Activated T-cell treated with anti-CD3 and anti-CD28 coated beads for 48 hours (primary cell): ENCODE measurements at regions not wholly inside any gene's neighbourhood (a gene's known extent, or its start where the extent isn't known, plus 50 kb on each side); places are given as distances from the start of the nearest gene placed in this dataset.
"Not testable (repeated sequence)": the region's sequence is repeated elsewhere in the genome, so short reads cannot be mapped to it uniquely, and the experiment has no call there.

Source experiments
- DNase-seq: peaks from one replicate; pipeline ENCODE4 v3.0.0-alpha.2; 2020; ENCODE audit warnings: low read depth

DNA sequence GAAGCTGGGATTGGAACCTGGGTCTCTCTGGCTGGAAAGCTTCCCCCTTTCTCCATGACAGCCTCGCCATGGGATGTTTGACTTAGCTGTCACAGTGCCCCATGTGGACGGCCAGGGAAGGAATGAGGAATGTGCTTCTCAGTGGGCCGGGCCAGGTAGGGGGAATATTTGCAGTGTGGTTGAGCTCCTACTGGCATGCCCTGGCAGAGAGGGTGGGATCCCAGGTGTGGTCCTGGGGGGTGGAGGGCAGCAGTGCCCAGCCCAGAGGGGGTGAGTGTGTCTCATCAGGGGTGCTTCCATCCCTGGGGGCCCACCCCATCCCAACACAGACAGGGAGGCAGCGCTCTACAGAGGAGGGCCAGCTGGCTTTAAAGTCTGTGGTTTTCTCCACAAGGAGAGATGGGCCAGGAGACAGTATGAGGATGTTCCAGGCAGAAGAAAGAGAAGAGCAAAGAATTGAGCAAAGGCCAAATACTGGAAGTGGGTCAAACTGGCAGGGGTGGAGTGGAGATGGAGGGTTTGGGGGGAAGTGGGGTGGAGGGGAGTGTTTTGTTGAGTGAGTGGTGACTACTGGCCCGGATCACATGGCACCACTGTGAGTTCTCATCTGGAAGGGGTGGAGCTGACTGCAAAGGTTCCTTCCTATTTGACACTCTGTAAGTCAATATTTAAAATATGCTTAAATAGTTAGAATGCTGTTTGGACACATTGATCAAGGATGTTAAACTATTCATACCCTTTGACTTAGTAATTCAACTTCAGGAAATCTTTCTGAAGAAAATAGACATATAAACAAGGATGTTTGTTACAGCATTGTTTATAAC lies 94.0 kb downstream of the MYCN start:
- DNase-seq, result no peak

DNA sequence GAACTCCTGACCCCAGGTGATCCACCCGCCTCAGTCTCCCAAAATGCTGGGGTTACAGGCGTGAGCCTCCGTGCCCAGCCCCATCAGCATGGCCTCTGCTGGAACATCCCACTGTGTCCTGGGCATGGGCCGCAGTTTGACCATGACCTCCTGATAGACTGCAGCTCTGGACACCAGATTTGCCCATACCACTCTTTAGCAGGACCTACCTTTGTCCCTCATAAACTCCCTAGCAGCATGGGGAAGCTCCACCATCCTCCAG lies 92.6 kb downstream of the MYCN start:
- DNase-seq, result no peak

DNA sequence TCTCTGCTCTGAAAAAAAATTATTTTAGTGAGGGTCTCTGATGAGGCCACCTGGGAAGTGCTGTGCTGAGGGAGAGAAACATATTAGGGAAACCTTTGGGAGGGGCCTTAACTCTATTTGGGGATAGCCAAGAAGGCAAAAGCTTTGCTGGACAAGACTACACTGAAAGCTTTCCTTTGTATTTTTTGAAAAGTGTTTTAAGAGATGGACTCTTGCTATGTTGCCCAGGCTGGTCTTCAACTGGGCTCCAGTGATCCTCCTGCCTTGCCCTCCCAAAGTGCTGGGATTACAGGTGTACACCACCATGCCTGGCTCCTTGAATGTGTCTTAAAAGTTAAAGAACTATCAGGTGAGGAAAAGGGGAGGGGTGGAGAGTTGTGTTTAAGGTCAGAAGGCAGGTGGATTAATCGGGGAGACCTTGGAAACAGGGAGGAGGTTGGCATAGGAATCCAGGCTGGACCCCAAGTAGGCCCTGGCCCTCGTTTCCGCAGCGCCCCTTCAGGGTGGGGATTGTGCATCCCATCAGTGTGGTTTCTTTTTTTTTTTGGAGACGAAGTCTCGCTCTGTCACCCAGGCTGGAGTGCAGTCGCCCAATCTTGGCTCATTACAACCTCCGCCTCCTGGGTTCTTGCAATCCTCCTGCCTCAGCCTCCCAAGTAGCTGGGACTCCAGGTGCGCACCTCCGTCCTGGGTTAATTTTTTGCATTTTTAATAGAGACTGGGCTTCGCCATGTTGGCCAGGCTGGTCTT lies 92.1 kb downstream of the MYCN start:
- no peak for DNase-seq

DNA sequence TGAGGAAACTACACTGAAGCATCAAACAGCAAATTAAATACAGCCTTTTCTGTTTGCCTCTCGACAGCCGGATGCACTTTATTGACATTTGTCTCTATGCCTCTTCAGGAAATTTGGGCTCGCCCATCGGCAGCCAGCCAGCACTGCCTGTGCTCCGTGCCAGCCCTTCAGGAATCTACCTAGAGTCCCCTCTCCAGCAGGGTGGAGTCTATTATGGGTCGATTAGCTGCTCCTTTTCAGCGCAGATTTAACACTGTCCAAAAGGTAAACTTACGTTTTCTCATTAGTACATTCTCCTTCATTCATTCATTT lies 91.5 kb downstream of the MYCN start:
- DNase-seq, result no peak

DNA sequence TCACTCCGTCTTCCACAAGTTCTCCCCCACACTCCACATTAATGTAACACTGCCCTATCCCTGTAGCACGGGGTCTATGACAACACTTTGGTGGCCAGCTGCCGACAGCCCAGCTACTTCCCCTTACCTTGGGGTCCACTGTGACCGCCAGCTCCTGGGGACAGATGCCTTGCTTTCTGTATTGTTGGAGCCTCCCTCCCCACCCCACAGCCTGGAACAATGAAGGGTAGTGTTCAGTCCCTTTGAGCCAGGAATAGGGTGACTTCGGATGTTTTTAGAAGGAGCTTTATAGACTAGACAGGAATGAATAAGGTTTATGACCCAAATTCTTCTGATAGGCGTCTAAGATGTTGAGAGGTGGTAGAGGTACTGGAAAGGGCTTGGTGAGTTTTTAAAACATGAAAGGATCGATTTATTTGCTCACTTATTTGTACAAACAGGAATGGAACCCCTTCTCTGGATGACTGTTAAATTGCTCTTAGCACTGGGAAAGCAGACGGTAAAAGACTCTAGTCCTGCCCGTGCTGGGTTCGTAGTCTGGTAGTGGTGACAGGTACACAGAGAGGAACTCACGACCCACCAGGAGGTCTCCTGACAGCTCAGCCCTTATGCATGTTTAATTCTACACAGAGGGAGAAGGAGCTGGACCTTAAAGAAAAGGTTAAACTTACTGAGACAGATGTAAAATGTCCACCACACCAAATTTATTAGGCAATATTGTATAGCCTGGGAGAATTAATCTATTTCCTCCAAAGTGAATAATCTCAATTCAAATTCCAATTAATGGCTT lies 90.9 kb downstream of the MYCN start:
- DNase-seq, result no peak

DNA sequence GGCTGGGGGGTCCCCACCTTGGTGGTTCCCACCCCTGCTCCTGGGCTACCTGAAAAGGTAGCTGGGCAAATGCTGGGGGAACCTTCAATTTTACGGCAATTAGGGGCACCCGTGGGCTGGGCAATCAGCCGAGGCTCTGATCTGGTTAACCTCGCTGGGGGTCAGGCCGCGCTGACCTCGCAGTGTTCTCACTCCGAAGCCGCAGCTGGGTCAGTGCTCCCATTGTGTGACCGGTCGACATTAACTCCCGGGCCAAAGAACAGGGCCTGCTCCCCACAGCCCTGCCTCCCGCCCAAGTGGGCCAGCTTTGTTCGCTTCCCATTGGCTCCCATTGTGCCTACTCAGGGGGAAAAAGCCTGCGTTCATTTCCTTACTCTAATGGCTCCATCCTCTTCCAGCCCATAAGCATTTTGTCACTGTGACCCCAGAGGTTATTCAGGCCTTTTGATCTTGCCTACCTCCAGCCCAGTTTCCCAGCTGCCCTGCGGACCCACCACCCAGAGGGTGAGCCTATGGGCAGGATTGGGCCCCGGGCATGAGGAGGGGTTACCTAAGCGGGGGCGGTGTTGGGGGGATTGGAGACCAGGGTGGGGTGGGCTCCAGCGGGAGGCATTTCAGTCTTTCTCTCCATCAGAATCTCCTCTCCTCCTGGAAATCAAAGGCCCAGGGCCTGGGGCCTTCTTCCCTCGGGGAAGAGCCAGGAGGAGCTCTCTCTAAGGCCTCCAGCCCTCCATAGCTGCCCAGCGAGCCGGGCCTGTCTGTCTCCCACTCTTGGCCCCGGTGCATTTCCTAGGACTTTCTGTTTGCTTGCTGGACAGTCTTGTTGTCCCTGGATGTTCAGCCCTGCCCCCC lies 90.1 kb downstream of the MYCN start:
- DNase-seq, result no peak

DNA sequence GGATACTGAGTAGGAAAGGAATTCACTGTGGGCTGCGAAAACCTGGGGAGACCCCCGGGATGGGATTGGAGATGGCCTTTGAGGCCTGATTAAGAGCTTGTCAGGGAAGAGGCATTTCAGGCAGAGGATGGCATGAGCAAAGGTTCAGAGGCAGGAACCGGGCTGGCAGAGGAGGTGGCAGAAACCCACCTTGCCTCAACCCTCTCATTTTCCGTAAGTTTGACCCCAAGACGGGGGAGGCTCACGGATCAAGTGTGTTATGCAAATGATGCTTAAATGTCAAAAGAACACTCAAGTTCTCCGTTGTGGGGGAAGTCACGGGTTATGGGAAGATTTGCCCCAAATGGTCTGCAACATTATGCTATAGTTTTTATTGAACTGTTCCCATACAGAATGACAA lies 88.3 kb downstream of the MYCN start:
- no peak for DNase-seq

DNA sequence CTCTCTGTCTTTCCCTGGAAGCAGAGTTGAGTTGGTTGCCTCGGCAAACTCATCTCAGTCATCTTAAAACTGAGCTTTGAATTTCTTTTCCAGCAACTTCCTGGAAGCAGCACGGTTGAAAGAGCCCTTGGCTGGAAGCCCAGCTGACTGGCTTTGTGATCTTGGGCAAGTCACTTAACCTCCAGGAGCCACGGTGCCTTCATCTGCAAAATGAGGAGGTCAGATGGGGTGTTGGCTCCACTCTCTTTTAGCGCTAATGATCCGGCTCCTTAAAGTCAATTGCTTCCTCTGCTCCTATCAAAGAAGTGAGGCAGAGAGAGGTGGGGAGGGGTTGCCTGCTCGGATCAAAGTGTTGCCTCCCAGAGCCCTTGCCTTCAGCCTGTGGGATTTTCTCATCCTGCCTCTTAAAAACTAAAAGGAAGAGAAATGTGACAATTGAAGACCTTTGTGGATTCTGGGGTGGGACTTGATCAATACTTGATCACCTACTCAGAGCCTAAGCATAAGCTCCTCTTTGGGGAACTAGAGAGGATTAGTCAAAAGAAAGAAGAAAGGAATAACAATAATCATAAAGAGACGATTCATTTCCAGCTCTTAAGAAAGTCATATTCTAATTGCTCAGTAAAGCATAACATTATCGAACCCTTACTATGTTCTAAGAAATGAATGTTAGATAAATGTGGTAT lies 86.6 kb downstream of the MYCN start:
- DNase-seq, result no peak

DNA sequence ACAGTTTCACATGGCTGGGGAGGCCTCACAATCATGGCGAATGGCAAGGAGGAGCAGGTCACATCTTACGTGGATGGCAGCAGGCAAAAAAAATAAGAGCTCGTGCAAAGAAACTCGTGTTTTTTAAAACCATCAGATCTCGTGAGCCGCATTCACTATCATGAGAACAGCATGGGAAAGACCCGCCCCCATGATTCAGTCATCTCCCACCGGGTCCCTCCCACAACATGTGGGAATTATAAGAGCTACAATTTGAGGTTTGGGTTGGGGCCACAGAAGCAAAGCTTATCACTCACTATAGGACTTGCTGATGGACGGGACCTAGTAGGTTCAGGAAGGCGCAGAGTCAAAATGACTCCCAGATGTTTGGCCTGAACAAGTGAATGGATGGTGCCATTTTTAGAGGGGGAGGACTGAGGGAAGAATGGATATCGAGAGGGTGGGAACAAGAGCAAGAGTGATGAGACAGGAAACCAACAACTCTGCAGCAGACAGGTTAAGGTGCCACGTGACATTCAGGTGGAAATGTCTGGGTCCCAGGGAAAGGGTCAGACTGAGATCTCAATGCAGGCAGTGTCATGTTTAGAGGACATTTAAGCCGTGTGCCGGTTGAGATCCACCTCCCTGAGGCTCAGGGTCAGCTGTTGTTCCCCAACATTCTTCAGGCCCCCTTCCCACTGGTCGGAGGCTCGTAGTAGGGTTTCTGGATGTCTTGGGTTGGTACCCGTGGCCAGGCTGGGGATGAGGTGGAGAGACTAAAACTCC lies 85.7 kb downstream of the MYCN start:
- no peak for DNase-seq

DNA sequence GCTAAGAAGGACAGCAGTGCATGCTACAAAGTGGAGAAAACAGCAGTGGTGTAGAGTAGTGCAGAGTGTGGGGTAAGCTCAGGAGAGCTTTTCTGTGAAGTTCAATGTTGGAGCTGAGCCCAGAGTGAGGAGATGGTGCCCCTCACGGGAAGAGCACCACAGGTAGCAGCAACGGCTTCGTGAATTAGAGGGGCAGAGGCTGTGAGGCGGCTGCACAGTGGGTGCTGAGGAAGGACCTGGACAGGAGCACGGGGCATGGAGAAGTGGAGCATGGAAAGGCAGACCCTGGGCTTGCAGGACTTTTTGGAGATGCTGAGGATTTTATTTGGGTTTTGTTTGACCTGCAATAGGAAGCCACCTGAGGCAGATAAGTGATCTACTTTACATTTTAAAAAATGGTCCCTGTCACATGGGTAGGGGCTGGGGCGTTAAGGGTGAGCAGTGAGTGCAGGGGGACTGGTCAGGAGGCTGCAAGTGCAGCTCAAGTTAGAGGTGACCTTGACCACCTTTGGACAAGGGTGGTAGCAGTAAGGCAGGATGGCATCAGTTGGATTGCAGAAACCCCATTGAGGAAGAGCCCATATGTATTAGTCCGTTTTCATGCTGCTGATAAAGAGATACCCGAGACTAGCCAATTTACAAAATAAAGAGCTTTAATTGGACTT lies 85.0 kb downstream of the MYCN start:
- DNase-seq, result no peak

DNA sequence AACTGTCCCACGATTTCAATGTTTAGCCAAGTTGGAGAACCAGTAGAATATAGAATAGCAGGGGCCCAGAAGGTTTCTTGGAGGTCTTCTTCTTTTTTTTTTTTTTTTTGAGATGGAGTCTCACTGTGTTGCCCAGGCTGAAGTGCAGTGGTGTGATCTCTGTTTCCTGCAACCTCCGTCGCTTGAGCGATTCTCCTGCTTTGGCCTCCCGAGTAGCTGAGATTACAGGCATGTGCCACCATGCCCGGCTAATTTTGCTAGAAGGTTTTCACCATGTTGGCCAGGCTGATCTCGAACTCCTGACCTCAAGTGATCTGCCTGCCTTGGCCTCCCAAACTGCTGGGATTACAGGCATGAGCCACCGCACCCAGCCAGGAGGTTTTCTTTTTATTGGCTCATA lies 84.3 kb downstream of the MYCN start:
- DNase-seq, result not testable (repeated sequence)

DNA sequence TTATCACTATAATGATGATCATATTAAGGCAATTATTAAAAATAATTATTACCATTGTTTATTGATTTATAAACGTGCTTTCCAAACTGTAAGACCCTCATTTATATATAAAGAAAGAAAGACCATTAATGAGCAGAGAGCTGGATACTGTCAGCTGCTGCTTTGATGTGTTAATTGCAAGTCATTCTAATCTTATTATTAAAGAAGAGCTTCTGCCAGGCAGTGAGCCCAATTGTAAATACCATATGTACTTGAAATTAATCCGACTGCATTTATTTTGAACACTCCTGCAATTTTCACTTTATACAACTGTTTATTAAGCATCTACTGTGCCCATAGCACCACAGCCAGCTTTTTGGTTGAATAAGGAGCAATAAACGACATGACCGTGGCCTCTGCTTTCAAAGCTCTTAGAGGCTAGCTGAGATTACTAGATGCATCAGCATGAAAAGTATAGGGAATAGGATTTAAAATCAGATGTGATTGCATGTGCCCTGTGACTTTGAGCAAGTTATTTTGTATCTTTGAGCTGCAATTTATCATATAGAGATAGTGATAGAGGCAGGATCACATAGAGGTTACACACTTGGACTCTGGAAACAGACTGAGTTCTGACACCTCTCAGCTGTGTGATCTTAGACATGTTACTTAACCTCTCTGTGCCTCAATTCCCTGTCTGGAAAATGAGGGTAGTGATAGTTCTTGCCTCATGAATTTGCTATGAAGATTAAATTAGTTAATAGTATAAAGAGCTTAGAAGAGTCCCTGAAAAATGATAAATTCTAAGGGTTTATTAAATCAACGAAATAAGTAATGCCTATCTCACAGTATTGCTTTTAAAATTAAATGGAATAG lies 83.4 kb downstream of the MYCN start:
- no peak for DNase-seq

DNA sequence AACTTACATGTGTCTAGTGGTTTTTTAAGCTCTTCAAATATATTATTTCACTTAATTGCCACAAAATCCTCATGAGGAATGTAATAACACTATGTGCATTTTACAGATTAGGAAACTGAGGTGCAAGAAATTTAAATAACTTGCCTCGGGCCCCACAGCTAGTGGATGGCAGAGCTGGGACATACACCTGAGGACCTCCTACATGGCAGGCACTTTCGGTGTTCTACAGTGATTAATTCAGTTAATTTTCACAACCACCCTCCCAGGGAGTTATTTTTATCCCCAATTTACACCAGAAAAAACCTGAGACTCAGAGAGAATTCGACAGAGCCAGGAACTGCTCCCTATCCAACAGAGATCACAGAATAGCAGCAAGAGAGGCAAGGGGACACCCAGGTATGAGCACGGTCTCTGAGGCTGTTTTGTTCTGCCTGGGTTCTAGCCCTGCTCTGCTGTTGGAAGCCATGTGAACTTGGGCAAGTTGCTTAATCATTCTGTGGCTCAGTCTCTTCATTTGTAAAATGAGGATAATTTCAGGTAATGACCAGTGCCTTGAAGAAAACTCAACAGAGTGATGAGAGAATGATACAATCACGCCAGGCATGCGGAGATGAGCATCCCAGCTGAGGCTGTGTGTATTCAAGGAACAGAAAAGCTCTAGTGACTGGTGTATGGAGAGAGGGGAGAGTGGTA lies 82.3 kb downstream of the MYCN start:
- DNase-seq, result no peak

DNA sequence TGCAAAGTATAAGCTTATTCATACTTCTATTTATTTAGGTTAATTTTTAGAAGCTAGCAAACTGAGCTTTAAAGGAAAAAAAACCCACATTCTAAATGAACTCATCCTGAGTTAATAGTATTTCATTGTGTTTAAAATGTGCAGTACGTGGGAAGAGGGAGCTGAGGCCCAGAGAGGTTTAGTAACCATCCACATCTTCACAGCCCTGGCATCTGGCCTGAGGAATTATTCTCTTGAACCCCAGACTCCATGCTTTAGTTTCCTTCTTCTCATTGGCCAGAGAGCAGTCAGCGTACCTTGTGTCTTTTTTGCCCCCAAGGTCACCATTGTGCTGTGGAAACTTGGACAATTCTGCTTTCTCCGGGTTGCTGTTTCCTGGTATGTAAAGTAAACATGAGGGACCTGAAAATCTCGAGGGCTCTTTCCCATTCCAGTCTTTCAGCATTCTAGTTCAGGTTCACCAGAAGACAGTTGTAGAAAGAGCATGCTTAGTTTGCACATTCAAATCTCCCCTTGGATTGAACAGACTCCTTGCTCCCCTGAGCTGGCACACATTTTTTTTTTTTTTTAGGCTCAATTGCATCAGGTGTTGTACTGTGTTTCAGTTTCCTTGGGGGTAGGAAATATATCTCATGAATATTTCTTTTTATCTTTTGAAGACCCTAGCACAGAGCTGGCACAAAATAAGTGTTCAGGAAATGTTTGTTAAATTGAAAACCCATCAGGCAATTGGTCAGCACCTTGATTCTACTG lies 81.4 kb downstream of the MYCN start:
- no peak for DNase-seq

DNA sequence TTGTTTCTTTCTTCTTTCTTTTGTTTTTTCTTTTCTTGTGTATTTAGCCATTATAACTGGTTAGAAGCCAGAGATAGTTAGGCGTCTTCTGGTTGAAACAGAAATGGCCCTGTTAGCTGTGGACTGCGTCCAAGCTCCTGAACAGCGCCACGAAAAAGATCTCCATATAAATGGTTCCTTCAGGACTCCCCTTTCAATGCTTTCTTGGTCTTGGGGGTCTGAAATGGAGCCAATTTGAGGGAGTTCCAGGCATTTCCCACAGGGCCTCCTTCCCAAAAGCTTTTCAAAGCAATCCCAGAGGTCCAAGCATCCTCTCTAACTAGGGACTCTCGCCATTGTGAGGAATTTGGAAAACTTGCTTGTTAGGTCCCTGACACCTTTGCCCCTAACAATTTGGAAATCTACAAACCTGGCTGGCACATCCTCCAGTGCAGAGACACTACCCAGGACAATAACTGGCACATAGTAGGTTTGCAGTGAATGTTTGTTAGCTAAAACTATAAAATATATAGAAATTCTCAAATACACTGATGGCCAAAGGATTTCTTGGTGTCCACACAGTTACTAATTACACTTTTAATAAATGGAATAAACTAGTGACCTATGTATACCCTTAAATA lies 80.1 kb downstream of the MYCN start:
- no peak for DNase-seq

DNA sequence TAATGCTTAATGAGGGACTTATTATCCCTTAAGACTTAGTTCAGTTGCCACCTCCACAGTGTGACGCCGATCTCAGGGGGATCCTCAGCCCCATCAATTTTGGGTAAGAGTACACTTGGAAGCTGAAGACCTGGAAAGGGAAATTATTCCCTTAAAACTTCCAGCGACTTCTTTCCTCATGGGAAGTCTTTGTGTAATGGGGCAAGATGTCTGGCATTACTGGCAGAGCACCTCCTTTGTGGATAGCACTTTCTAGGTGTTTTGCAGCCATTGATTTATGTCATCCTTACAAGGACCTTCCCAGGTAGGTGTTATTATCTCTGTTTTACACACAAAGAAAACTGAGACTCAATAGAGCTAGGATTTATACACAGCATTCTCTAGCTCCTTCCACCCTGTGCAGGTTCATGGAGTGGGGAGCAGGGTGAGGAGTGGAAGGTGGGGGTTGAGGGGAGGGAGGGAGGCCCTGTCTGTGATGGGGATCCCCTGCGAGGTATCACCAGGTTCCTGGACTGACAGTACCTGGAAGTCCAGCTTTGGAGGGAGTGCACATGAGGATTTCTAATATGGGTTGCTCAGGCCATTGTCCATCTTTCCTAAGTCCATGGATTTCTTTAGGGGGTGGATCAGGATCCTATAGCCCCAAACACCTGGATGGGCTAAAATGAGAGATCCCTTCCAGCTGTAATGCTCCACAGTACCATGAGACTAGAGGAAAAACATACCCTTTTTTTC lies 79.4 kb downstream of the MYCN start:
- no peak for DNase-seq

DNA sequence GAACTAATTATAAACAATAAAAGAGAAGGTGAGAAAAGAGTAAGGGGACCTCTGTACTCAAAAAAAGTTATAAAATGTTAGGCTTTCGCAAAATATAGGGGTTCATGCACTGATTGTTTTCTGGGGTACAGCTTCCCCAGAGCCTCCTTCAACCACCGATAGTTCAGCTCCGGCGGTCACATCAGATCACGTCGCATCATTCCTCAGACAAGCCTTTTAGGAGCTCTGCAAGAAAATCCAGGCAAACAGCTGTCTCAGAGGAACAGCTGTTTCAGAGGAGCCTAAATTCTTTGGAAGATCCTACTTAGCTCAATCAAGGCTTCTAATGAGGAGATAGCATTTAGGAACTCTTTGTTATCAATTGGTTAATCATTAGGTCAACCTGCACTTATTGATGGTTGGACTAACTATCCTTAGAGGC lies 78.7 kb downstream of the MYCN start:
- DNase-seq, result no peak
